T-helper 1 cell treated with Interleukin-12 subunit alpha and Interleukin-12 subunit beta and Interleukin-4 antibody, amounts not matched to agents 30 ng/mL and 1 ng/mL, for 36 hours (primary cell): ENCODE measurements at regions not wholly inside any gene's neighbourhood (a gene's known extent, or its start where the extent isn't known, plus 50 kb on each side); places are given as distances from the start of the nearest gene placed in this dataset.

Experiments used
- intact Hi-C: fragments of 100-400 bp; cut with micrococcal nuclease; formaldehyde crosslinking; loops from one replicate; pipeline ENCODE4 v1.15.1; 2024

DNA sequence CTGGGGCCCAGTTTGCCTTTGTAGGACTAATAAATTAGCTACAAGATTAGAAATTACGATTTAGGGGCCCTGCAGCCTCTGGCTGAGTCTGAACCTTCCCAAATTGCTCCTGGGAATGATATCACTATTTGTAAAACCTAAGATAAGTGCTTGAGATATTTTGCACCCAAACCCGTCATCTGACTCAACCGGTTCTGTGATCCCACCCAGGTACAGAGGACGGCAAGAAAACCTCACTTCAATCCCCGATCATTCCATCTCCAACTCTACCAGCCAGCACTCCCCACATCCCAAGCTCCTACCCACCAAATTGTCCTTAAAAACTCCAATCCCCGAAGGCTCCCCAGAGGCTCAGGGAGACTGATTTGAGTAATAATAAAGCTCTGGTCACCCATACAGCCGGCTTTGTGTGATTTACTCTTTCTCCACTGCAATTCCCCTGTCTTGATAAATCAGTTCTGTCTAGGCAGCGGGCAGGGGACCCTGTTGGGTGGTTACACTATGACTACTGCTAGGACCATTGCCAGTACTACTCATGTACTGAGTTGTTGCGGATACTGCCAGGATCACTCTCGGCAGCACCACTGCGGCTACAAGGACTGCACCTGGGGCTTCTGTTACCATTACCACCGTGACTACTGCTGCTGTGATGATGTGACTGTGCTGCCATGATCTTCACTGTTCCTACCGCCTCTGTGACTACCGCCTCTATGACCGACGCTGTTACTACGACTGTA, 73.1 kb downstream of the IRF8 start:
- intact Hi-C loops: no loop called here

DNA sequence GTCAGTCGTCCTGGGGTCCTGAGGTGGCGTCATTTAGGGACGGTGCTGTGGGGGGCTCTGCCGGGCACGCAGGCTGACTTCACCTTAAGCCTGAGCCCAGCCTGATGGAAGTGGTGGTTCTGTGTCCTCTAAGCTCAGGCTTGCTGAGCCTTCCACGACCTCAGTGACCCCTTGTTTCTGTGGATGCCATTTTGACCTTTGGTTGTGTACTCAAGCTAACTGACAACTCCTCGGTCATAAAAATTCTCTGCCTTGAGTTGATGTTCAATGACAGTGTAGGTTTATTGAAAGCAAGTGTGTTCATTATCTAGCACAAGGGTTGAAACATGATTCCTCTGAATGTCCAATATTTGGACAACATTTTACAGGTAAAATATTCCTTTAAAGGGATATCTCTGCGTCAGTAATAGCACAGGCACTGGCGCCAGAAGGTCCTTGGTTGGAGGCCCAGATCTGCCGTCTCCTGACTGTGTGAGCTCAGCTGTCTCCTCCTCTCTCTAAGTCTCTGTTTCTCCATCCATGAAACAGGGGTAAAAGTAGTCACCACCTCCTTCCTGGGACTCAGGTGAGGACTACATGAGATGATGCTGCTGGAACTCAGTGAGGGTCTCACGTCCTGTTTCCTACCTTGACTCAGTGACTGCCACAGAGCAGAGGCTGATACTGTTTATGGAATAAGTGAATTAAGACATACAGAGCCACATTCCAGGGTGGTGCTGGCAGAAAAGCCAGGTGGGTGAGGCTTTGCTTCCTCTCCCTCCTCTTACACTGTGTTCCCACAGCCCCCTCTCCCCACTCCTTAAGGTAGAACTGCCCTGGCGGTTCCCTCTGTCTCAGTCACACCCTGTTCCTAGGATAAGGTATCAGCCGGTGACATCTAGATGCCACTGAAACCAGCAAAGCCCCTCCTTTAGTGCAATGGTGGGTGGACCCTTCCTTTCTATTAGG, 75.7 kb downstream of the IRF8 start:
- intact Hi-C loops: no loop called here

DNA sequence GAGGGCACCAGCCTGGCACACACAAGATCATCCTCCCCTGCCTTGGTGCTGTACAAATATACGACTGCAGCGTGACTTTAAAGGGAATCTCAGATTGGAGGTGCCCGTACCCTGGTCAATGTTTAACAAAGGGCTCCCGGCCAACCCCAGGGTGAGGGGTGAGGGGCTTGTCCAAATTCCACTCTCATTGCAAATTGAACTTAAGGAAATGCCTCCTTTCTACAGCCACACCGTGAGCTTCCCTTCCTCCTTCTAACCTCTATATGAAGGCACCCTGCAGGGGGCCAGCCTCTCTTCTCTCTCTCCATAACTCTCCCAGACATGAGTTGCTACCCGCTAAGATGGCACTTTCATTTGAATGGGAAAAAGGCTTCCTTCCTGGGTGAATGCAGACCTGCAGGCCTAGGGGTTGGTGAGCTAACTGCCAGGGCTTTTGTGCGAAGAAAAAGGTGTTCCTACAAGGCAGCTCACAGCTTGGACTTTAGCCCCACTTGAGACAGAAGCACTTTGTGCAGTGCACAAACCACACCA, 76.6 kb downstream of the IRF8 start:
- intact Hi-C loops: no loop called here

DNA sequence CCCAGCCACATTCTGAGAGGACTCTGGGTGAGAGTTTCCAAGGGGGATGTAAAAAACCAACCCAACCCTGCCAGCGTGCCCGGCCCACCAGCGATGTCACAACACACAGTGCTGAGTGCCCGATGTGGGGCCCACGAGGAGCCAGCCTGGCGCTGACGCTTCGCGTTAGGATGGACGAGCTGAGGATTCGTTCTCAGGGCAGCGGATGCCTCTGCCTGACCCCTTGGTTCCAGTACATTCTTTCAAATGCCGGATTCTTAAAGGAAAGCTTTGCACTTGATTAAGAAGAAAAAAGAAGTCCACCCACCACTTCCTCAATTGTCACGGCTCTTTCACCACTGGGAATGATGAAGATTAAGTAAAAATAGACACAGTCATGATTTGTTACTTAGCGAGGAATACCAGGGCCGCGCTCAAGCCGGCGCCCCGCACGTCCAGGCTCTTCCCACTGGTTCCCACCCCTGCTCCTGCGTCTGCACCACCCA, 79.4 kb downstream of the IRF8 start:
- intact Hi-C loops: no loop called here

DNA sequence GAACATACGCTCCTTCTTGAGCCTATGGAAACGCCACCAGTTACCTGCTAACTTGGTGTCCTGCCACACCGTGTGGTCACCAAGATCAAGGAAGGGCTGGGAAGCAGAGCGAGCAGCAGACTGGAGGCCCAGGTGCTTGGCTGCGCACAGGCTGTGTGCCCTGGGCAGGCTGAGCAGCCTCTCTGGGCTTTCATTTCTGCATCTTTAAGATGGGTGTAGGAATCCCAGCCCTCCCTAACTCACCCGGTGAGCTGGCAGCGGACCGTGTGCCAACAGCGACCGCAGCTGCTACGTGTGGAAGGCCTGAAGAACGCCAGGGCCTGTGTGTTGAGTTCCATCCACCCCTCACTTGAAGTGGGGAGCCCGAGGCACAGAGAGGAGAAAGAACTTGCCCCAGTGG, 80.0 kb downstream of the IRF8 start:
- intact Hi-C loops: no loop called here

DNA sequence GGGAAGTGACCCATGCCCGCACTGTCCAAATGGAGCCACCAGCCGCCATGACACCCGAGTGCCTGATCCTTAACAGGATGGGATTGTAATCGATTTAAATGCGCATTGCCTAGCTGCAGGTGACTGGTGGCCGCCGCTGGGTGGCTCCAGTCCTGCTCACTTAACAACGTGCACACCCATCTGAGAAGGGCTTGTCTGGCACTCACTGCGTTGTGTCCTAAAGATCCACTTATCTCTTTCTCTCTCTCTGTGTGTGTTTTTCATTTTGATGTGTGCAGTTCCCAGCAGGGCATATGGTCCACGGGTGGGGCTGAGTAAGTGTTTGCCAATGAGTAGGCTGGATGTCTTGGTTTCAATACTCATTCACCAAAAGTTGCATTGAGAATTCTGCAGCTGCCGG, 80.6 kb downstream of the IRF8 start:
- intact Hi-C loops: no loop called here

DNA sequence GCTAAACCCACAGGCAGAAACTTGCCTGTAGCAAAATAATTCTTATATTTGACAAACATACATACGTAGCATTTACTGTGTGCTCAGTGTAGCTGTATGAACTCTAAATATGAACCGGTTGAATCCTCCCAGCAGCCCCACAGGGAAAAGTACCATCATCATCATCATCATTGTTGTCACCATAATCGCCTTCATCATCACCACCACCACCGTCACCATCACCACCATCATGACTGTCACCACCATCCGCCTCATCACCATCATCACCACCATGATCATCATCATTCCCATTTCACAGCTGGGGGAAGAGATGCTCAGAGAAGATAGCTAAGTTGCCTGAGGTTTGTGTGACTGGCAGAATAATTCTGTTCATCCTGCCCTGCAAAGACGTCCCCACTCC, 81.7 kb downstream of the IRF8 start:
- intact Hi-C loops: no loop called here

DNA sequence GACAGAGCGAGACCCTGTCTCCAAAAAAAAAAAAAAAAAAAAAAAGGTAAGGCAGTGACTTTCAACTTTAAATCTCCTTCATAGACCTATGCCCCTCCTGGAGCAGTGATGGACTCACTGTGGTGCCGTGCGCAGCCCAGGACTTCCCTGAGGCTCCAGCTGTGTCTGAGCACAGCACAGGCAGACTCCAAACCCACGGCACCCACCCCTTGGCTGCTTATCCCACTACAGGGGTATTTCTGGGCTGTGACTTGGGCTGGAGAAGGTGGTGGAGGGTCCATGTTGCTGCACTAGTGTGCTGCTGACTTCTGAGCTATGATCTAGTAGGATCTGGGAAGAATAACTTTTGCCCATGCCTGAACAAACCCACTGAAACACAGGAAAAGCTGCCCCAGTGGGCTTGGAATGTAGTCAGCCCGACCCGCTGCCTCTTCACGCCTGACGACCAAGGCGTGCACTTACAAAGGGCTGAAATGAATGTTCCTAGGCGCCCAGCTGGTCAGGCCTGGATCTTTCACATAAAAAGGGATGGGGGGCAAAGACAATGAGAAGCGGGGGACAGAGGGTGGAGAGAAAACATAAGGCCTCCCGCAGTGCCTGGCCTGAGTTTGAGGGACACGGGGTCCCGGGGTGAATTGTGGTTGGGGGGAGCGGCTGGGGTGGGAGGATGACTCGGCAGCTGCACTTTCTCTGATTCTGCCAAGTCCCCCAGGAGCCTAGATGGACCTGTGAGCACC, 83.0 kb downstream of the IRF8 start:
- intact Hi-C loops: no loop called here

DNA sequence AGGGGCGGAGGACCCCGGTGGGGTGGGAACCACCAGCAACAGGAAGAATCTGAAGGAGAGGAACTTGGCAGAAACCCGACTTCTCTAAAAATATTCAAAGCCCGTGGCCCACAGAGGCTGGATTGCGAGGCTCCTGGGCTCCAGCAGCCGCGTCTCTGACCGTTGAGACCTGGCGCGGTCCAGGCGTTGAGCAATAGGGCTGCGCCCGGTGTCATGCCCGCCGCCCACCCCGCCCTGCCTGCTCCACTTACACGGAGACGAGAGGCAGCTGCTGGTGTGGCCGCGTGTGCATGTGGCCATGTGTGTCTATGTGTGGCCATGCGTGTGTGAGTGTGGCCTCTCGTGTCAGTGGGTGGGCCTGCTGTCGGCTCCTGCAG, 83.6 kb downstream of the IRF8 start:
- intact Hi-C loops: no loop called here

DNA sequence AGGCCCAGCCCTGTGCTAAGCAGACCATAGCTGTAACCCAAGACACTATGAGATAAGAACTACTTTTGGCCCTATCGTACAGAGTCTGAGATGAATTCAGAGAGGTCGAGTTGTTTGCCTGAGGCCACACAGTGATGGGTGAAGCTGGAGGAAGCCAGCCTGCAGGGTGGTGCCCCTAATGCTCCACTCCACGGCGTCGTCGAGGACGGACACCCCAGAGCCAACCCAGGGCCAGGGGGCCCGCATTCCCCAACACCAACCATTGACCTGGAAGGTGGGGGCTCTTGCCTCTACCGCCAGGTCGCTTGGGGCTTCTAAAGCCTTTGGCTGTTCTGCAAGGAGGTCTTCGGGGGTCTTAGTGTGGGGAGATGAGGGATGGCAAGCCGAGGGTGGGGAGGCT, 84.1 kb downstream of the IRF8 start:
- intact Hi-C loops: no loop called here

DNA sequence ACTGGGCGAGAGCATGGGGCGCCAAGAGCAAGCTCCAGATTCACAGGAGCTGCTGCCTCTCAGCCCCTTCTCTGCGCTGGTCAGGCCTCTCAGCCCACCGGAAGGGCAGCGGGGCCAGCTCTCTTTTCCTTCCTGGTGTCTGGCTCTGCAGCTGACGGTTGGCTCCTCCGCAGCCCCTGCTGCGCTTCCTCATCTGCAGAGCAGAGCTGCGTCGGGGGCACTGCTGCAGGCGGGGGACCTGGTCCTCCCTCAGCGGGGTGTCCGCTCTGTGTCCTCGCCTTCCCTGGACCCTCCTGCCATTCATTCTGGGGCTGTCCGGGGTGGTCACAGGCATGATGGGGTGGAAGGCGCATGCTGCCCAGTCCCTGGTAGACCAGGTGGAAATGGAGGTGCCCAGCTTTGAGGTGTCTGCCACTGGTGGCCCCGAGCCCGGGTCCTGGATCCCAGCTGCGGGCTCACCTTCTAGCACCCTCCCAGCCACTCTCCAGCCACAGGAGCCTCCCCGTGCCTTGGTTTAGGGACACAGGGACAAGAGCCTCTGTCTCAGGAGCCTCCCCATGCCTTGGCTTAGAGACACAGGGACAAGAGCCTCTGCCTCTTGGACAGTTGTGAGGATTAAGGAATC, 84.8 kb downstream of the IRF8 start:
- intact Hi-C loops: no loop called here

DNA sequence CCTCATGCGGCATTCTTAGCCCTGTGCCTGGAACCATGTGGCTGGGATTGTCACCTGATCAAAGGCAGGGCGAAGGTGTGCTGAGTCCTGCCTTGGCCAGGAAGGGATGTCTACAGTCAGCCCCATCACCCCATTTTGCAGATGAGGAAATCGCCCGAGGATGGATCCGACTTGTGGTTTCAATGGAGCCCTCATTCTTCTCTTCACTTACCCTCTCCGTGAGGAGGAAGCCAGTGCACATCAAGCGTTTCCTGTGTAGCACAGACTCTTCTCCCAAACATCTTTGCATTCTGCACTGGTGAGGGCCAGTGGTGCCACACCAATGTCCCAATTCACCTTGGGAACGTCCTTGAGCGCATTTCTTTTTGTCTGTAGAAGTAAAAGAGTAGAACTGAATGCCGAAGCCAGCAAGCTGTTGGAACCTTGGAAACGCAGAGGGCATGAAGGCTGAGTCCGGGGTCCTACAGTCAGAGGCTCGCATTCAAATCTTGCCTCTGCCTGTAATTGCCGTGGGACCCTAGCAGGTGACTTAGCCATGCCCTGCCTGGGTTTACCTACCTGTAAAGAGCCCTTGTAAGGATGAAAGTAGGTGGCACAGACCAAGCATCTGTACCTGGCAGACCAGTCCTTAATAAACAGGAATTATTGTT, 85.4 kb downstream of the IRF8 start:
- intact Hi-C loops: no loop called here

DNA sequence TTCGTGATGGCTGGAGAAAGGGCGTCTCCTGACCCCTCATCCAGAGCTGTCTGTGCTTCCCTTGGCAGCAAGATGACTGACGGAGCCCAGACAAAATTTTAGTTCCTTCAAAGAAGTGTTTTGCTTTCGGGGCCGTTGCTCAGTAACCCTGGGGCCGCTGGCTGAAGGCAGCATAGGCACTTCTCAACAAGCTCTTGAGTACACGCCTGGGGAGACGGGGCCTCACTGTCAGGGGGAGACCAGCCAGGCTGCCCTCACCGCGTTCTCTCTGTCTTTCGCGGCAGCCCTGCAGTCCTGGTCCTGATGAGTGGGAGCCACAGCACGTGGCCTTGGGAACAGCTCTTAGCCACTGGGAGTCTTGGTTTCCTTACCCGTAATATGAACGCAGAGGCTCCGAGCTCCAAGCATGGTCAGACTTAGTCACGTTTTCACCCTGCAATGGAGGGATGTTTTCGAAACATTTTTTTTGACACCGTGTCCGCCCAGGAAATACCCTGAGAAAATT, 86.0 kb downstream of the IRF8 start:
- intact Hi-C loops: no loop called here

DNA sequence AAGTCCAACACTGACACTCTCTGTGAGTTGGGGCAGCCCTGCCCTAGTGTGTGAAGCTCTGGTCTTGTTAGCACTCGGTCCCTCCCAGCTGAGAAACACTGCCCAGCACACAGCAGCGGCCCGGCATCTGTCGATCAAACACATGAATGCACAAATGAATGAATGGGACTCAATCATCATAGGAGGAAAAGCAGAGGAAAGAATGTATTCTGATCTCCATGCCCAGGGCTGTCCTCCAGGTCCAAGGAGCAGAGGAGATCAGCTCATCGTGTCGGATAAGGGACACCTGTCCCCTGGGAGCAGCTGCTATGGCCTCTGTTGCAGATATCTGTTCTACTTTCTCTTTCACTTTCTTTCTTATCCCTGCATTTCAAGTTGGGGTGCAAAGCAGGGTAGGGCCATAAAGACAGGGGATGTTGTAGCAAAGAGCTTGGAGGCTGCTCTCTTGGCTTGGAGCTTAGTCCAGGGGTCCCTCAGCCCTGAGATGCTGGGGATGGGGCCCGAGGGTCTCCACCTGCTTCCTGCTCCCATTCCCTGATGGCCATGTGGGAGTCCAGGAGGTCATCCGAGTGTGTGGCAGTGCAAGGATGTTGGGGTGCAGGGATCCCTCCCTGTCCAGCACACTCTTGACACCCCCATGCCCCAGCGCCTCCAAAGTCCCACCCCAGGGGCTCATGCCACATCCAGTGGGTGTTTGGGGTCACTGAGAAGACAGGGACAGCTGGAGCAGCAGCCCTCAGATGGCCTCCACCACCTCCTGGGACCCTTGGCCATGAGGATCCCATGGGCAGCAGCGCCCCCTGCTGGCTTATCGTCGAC, 88.2 kb downstream of the IRF8 start:
- intact Hi-C loops: loop anchor here (1.0 kb wide), 3 partner anchors 29 to 166 kb away; no protein-coding TSS in a partner anchor

DNA sequence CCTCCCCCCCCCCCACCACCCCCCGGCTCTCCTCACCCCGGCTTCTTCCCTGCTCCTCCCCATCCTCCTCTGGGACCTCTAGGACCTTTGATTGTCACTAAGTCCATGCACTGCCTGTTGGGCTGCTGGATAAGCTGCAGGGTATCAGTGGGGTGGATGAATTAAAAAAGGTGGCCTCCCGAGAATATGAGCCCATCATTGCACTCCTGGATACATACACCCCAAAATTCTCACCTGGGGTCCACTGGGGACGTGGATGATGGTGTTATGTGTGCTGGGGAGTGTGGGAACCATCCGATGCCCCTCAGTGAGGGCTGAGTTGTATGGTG, 88.8 kb downstream of the IRF8 start:
- intact Hi-C loops: loop anchor here (1.0 kb wide), 4 partner anchors 12 to 166 kb away; no protein-coding TSS in a partner anchor

DNA sequence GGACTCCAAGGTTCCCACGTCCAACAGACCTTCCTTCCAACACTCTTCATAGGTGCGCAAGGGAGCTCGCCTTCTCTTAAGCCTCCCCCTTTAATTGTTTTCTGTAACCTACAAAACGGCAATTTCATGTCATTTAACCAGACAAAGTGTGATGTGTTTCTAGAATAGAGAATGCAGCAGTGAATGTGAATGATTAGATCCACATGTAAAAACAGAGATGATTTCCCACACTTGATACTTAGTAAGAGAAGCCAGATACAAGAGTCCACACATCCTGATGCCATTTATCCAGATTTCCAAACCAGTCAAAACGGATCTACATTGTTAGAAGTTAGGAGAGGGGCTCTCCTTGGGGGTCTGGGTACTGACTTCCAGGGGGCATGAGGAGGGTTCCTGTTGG, 89.3 kb downstream of the IRF8 start:
- intact Hi-C loops: loop anchor here (1.0 kb wide), 1 partner anchor 11 kb away; no protein-coding TSS in a partner anchor

DNA sequence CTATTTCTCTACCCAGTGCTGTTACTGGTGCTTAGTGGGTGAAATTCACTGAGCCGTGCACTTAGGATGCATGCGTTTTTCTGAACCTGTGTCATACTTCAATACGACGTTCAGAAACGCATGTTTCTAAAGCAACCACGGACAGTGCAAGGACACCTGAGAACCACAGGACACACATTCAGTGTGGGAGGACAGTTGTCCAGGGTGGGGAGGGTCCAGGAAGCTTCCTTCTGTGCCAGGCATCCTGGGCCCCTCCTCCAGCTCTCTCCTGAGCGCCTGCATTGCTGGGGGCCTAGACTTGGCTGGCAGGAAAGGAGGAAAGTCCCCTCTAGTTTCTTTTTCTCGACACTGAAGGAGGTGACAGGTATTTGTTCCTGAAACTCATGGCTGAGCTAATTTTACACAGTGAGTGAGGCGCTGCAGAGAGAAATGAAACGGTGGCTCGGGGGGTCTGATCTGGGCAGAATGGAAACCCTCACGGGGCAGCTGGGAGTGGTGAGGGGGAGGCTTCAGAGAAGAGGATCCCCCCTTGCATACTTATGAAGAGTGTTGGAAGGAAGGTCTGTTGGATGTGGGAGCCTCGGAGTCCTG, 89.9 kb downstream of the IRF8 start:
- intact Hi-C loops: loop anchor here (1.0 kb wide), 2 partner anchors 10 to 87 kb away; no protein-coding TSS in a partner anchor

DNA sequence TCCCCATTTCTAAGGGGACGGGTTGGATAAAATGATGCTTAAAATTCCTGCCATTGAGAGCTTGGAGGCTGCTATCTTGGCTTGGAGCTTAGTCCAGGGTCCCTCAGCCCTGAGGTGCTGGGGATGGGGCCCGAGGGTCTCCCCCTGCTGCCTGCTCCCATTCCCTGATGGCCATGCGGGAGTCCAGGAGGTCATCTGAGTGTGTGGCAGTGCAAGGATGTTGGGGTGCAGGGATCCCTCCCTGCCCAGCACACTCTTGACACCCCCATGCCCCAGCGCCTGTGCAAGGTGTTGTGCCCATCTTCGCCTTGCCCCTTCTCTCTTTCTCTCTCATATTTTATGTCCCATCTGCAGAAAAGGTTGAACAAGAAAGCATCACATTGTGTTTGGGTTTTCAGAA, 90.4 kb downstream of the IRF8 start:
- intact Hi-C loops: loop anchor here (1.0 kb wide), 1 partner anchor 87 kb away; no protein-coding TSS in a partner anchor
